ENCODE measurements at regions not wholly inside any gene's neighbourhood (a gene's known extent, or its start where the extent isn't known, plus 50 kb on each side); places are given as distances from the start of the nearest gene placed in this dataset.

GRCh38 chr2:11068079-11068741 lies 87.1 kb upstream of the SLC66A3 start:
- H3K4me3 ChIP-seq (ENCODE audit: low read depth, low read length): no peak overlapping the region
- no peak for TF ChIP-seq CTCF (conservative IDR thresholded peaks at IDR 0.05; ENCODE audit: low read depth, low read length)
- DNase-seq (ENCODE audit: low read depth): no peak

GRCh38 chr2:11068856-11069526 lies 86.3 kb upstream of the SLC66A3 start:
- DNase-seq (ENCODE audit: low read depth): no peak
- no peak for TF ChIP-seq CTCF (conservative IDR thresholded peaks at IDR 0.05; ENCODE audit: low read depth, low read length)
- H3K4me3 ChIP-seq (ENCODE audit: low read depth, low read length): no peak overlapping the region

DNA sequence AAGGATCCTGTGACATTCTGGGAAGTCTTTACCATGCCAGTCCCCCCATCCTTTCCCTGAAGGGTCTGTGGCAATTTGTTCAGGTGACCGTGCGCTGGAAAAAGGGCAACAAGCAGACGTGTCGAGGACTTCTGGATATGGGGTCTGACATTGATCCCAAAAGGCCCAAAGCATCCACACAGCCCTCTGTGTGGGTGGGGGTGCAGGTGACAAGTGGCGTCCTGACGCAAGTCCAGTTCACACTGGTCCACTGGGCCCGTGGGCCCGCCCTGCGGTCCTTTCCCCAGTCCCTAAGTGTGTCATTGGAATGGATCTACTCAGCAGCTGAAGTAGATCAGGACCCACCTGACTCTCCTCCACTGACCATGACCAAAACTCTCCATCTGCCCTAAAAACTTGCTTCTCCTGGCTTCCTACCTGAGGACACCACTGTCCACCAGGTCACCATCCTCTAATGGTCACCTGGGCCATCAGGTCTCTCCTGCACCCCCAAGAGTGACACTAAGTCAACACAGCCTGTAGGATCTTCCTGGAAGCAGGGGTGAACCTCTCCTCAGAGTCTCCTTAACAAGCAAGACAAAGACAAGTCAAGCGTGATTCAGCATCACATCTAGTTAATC lies 85.6 kb upstream of the SLC66A3 start:
- no peak overlapping the region for H3K4me3 ChIP-seq (ENCODE audit: low read depth, low read length)
- no peak for DNase-seq (ENCODE audit: low read depth)

DNA sequence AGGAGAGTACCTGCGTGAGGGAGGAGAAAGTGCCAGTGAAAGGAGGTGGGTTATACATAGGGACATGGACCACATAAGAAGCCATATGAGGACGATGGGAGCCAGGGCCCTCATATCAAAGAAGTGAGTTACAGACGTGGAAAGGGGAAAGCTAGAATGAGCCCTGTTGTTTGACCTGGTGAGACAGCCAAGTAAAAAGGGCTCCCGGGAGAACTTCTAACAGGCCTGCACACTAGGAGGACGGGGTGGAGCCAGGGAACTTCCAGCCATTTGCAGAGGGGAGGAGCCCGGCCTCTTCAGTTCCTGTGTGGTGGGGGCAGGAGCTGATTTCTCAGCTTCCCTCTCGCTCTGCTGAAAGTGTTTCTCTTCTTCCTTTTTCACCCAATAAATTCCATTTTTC lies 84.1 kb upstream of the SLC66A3 start:
- no peak for TF ChIP-seq CTCF (conservative IDR thresholded peaks at IDR 0.05; ENCODE audit: low read depth, low read length)
- H3K4me3 ChIP-seq (ENCODE audit: low read depth, low read length): no peak overlapping the region
- DNase-seq (ENCODE audit: low read depth): no peak

More for the DNA sequence above, 85.6 kb upstream of the SLC66A3 start:
- TF ChIP-seq CTCF (conservative IDR thresholded peaks at IDR 0.05; ENCODE audit: low read depth, low read length): no peak

DNA sequence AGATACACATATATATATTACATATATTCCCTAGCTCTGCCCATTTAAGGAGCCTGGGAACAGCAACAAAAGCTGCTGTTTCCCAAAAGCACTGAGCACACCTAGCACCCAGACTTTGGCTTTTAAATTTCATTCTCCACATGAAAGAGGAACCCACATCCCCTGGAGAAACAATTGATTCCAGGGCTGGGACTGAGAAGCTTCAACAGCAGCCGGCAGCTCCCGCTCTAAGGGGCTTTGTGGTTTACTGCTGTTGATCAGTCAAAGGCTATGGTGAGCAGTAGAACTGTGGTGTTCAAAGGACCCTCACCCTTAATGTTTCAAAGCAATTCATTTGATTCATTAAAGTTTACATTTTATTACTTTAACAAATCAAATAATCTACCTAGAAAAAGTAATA lies 83.3 kb upstream of the SLC66A3 start:
- no peak overlapping the region for H3K4me3 ChIP-seq (ENCODE audit: low read depth, low read length)
- TF ChIP-seq CTCF (conservative IDR thresholded peaks at IDR 0.05; ENCODE audit: low read depth, low read length): no peak
- no peak for DNase-seq (ENCODE audit: low read depth)

DNA sequence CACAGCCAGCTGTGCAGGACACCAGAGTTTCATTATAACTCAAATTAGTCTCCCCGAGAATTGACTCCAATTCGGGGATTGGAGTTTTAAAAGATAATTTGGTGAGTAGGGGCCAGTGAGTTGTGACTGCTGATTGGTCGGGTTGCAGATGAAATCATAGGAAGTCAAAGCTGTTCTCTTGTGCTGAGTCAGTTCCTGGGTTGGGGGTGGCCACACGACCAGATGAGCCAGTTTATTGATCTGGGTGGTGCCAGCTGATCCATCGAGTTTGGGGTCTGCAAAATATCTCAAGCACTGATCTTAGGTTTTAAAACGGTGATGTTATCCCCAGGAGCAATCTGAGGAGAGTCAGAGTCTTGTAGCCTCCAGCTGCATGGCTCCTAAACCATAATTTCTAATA lies 82.7 kb upstream of the SLC66A3 start:
- no peak for TF ChIP-seq CTCF (conservative IDR thresholded peaks at IDR 0.05; ENCODE audit: low read depth, low read length)
- H3K4me3 ChIP-seq (ENCODE audit: low read depth, low read length): no peak overlapping the region
- no peak for DNase-seq (ENCODE audit: low read depth)
